ENCODE measurements at regions not wholly inside any gene's neighbourhood (a gene's known extent, or its start where the extent isn't known, plus 50 kb on each side); places are given as distances from the start of the nearest gene placed in this dataset.

- peak overlapping the region; percentile 15 for H3K27ac ChIP-seq
- no peak for DNase-seq (ENCODE audit: low read depth, low spot score)
Measured at GRCh38 chr2:128745946-128746345, 427.3 kb upstream of the HS6ST1 start.

- H3K27ac ChIP-seq: peak overlapping the region; percentile 15
- peak; percentile 58 for DNase-seq (ENCODE audit: low read depth, low spot score)
Measured at GRCh38 chr2:128746356-128746755, 427.7 kb upstream of the HS6ST1 start.

DNA sequence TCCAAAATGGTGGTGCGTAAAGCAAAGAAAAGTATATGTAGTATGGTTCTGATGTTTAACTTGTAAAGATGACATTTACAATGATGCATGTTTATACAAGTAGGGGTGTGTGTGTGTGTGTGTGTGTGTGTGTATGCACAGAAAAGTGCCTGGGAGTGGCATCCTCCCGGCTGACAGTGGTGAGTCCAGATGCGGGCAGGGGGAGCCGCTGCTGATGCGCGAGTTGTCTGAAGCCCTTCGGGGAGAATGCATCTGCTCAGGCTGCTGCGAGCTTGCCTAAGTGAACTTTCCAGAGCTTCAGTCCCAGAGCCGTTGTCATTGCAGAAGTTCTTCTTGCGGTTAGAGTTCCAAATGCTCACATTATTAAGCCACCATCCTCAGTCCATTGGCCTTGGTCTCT lies 429.7 kb upstream of the HS6ST1 start:
- no peak for DNase-seq (ENCODE audit: low read depth, low spot score)
- H3K27ac ChIP-seq: no peak overlapping the region

- no peak overlapping the region for H3K27ac ChIP-seq
- DNase-seq (ENCODE audit: low read depth, low spot score): no peak
Measured at GRCh38 chr2:128748835-128749605, 430.4 kb upstream of the HS6ST1 start.

- no peak overlapping the region for H3K27ac ChIP-seq
- DNase-seq (ENCODE audit: low read depth, low spot score): no peak
Measured at GRCh38 chr2:128750328-128751165, 431.9 kb upstream of the HS6ST1 start.

GRCh38 chr2:128751746-128752145 lies 433.1 kb upstream of the HS6ST1 start:
- DNase-seq (ENCODE audit: low read depth, low spot score): no peak
- H3K27ac ChIP-seq: no peak overlapping the region

DNA sequence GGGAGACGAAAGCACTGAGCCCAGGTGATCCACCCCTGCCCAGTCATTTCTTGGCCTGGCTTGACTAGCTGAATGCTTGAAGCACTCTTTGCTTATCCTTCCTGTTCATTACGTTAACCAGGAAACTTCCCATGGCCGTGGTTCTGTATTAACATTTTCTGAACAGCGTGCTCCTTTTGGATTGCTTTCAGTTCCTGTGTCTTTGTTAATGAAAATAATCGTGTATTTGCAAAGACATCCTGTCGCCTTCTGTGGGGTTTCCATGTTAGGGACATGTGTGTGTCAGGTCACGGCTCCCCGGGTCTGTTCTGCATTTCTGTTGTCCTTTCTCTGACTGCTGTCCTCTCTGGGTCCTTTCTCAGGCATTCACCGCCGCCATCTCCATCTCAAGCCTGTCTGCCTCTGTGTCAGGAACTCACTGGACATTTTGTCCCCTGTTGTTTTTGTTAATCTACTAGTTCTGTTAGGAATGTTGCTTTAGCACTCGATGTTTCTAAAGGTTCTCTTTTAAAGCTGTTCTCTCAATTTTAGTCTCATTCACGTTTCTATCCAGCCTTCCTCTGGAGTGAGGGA lies 434.1 kb upstream of the HS6ST1 start:
- no peak for DNase-seq (ENCODE audit: low read depth, low spot score)
- no peak overlapping the region for H3K27ac ChIP-seq

GRCh38 chr2:128753321-128753720 lies 434.7 kb upstream of the HS6ST1 start:
- no peak overlapping the region for H3K27ac ChIP-seq
- no peak for DNase-seq (ENCODE audit: low read depth, low spot score)

DNA sequence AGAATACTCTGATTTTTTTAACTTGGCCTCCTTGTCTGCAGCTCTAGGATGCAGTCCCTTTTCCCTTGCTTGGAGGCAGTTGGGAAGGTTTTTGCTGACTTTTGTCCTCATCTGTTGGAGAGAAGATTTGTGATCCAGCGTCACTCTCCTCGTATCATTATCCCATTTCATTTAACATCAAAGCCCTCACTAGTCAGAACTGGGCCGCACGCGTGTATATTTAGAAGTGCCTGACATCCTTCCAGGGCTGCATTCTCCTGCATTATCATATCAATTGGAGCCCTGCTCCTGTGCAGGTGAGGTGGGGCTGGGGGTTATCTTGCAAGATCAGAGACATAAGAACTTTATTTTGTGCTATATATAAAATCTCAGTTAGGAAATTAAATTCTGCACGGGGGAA lies 435.1 kb upstream of the HS6ST1 start:
- no peak for DNase-seq (ENCODE audit: low read depth, low spot score)

GRCh38 chr2:128754246-128754724 lies 435.6 kb upstream of the HS6ST1 start:
- no peak for DNase-seq (ENCODE audit: low read depth, low spot score)
- no peak overlapping the region for H3K27ac ChIP-seq

More for the DNA sequence above, 435.1 kb upstream of the HS6ST1 start:
- no peak overlapping the region for H3K27ac ChIP-seq

GRCh38 chr2:128755695-128756364 lies 437.2 kb upstream of the HS6ST1 start:
- DNase-seq (ENCODE audit: low read depth, low spot score): no peak
- no peak overlapping the region for H3K27ac ChIP-seq

GRCh38 chr2:128756365-128756717 lies 437.7 kb upstream of the HS6ST1 start:
- DNase-seq (ENCODE audit: low read depth, low spot score): no peak
- H3K27ac ChIP-seq: no peak overlapping the region

- DNase-seq (ENCODE audit: low read depth, low spot score): no peak
- no peak overlapping the region for H3K27ac ChIP-seq
Measured at GRCh38 chr2:128765811-128766210, 447.1 kb upstream of the HS6ST1 start.

- no peak for DNase-seq (ENCODE audit: low read depth, low spot score)
- H3K27ac ChIP-seq: no peak overlapping the region
Measured at GRCh38 chr2:128768041-128768440, 449.4 kb upstream of the HS6ST1 start.

- H3K27ac ChIP-seq: no peak overlapping the region
- DNase-seq (ENCODE audit: low read depth, low spot score): no peak
Measured at GRCh38 chr2:128769457-128770142, 450.9 kb upstream of the HS6ST1 start.

GRCh38 chr2:128770143-128771085 lies 451.7 kb upstream of the HS6ST1 start:
- no peak overlapping the region for H3K27ac ChIP-seq
- DNase-seq (ENCODE audit: low read depth, low spot score): no peak

DNA sequence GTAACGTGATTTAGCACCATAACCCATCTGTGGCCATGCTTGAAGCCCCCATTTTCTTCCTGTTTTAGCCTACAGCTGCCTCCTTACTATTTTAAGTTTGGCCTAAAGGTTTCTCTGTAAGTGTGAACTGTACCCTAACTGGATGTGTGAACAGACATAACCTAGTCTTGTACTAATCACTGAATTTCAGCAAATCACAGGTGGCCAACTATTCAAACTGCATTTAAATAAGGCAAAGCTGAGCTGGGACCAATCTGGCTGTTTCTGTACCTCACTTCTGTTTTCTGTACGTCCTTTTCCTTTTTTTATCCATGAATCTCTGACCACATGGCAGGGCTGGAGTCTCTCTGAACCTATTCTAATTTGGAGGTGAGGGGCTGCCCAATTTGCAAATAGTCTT lies 452.7 kb upstream of the HS6ST1 start:
- H3K27ac ChIP-seq: no peak overlapping the region
- no peak for DNase-seq (ENCODE audit: low read depth, low spot score)

DNA sequence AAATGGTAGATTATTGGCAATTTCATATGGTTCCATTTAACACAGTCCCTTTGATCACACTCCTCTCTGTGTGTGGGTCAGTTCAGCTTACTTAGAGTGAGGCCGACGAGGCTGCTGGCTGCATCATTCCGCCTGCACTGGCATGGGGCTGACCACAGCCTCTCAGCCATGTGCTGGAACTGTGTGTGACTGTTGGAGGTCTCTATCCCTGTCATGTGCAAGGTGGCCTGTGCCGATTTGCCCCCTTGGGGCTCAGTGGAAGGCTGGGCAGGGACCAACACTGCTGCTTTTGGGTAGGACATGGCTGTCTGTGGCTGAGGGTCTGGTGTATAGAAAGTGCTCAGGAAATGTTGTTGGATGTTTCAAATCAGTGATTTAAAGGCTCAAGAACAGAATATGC lies 454.0 kb upstream of the HS6ST1 start:
- no peak for DNase-seq (ENCODE audit: low read depth, low spot score)
- no peak overlapping the region for H3K27ac ChIP-seq

All from epithelial cell of prostate (primary cell).